HEK293T (cell line): ENCODE measurements at regions not wholly inside any gene's neighbourhood (a gene's known extent, or its start where the extent isn't known, plus 50 kb on each side); places are given as distances from the start of the nearest gene placed in this dataset.

Source experiments
- CTCF ChIA-PET: fragments of 350-600 bp; formaldehyde crosslinking; extraction: SDS; loops from one replicate; lab custom pipeline; 2021; ENCODE audit warnings: antibody characterized with exemption, inconsistent platforms; lab: Yijun Ruan, JAX
- POLR2A ChIA-PET: fragments of 350-600 bp; formaldehyde crosslinking; extraction: SDS; loops from one replicate; lab custom pipeline; 2020; ENCODE audit warnings: antibody characterized with exemption, inconsistent platforms; lab: Yijun Ruan, JAX
- DNase-seq: peaks from one replicate; pipeline ENCODE4 v3.0.0; 2012; ENCODE audit warnings: mixed read lengths; ENCODE audit errors: extremely low spot score
- ARNT ChIP-seq: fragments of 450-650 bp; IDR thresholded peaks from 2 replicates; pipeline ENCODE4 v1.6.1; 2017; ENCODE audit warnings: mild to moderate bottlenecking
- BHLHE40 ChIP-seq: fragments of 450-650 bp; IDR thresholded peaks from 2 replicates; pipeline ENCODE4 v1.6.1; 2016; ENCODE audit warnings: mild to moderate bottlenecking, moderate library complexity, borderline replicate concordance
- CTBP1 ChIP-seq: fragments of 450-650 bp; IDR thresholded peaks from 2 replicates; pipeline ENCODE4 v1.6.1; 2016; ENCODE audit warnings: borderline replicate concordance
- ELF4 ChIP-seq: fragments of 450-650 bp; IDR thresholded peaks from 2 replicates; pipeline ENCODE4 v1.6.1; 2017; ENCODE audit warnings: antibody characterized with exemption
- FOXA1 ChIP-seq: fragments of 450-650 bp; IDR thresholded peaks from 2 replicates; pipeline ENCODE4 v1.6.1; 2016; ENCODE audit warnings: mild to moderate bottlenecking
- FOXK2 ChIP-seq: fragments of 450-650 bp; IDR thresholded peaks from 2 replicates; pipeline ENCODE4 v1.6.1; 2016; ENCODE audit warnings: mild to moderate bottlenecking
- FOXM1 ChIP-seq: fragments of 450-650 bp; IDR thresholded peaks from 2 replicates; pipeline ENCODE4 v1.6.1; 2017; ENCODE audit warnings: mild to moderate bottlenecking, borderline replicate concordance
- HDGF ChIP-seq: fragments of 450-650 bp; IDR thresholded peaks from 2 replicates; pipeline ENCODE4 v1.6.1; 2017; ENCODE audit warnings: antibody characterized with exemption, borderline replicate concordance
- L3MBTL2 ChIP-seq: fragments of 450-650 bp; conservative IDR thresholded peaks from 2 replicates; pipeline ENCODE4 v1.6.1; 2016; ENCODE audit warnings: mild to moderate bottlenecking
- LEF1 ChIP-seq: fragments of 450-650 bp; IDR thresholded peaks from 2 replicates; pipeline ENCODE4 v1.6.1; 2017; ENCODE audit warnings: mild to moderate bottlenecking, borderline replicate concordance
- NFRKB ChIP-seq: fragments of 450-650 bp; IDR thresholded peaks from 2 replicates; pipeline ENCODE4 v1.6.1; 2016; ENCODE audit warnings: mild to moderate bottlenecking, moderate library complexity
- PKNOX1 ChIP-seq: fragments of 450-650 bp; IDR thresholded peaks from 2 replicates; pipeline ENCODE4 v1.6.1; 2016
- SP1 ChIP-seq: fragments of 450-650 bp; IDR thresholded peaks from 2 replicates; pipeline ENCODE4 v1.6.1; 2017
- SUZ12 ChIP-seq: fragments of 450-650 bp; IDR thresholded peaks from 2 replicates; pipeline ENCODE4 v1.6.1; 2016; ENCODE audit warnings: mild to moderate bottlenecking
- TARDBP ChIP-seq: fragments of 450-650 bp; IDR thresholded peaks from 2 replicates; pipeline ENCODE4 v1.6.1; 2016
- ZNF384 ChIP-seq: fragments of 450-650 bp; IDR thresholded peaks from 2 replicates; pipeline ENCODE4 v1.6.1; 2016

- no peak for DNase-seq
Observed at GRCh38 chr2:111667542-111668273, 216.3 kb downstream of the ANAPC1 start.

GRCh38 chr2:111668274-111668616 lies 215.7 kb downstream of the ANAPC1 start:
- ChIA-PET POLR2A (interaction anchor here (1.1 kb wide), 1 partner anchor 11 kb away, joined by 4 read pairs; no protein-coding TSS in a partner anchor), CTCF (interaction anchor here (1.6 kb wide), 1 partner anchor 33 kb away, joined by 4 read pairs; no protein-coding TSS in a partner anchor)
- no peak for DNase-seq
- no peak for TF ChIP-seq SP1
- TF ChIP-seq CTBP1: no peak
- TF ChIP-seq FOXK2: no peak
- TF ChIP-seq ARNT: no peak
- no peak for TF ChIP-seq HDGF
- no peak for TF ChIP-seq LEF1
- no peak for TF ChIP-seq BHLHE40
- TF ChIP-seq ELF4: no peak
- no peak for TF ChIP-seq SUZ12
- no peak for TF ChIP-seq FOXM1
- TF ChIP-seq TARDBP: no peak
- TF ChIP-seq L3MBTL2: no peak
- no peak for TF ChIP-seq PKNOX1
- TF ChIP-seq FOXA1: no peak

More at GRCh38 chr2:111667542-111668273, 216.3 kb downstream of the ANAPC1 start:
- CTCF ChIA-PET: interaction anchor here (1.6 kb wide), 1 partner anchor 33 kb away, joined by 4 read pairs; no protein-coding TSS in a partner anchor
- TF ChIP-seq NFRKB (no peak), SP1 (no peak), HDGF (no peak), FOXA1 (no peak), LEF1 (no peak), ARNT (no peak), SUZ12 (no peak), PKNOX1 (no peak), ELF4 (no peak), FOXK2 (no peak)
- POLR2A ChIA-PET: interaction anchor here (1.1 kb wide), 1 partner anchor 11 kb away, joined by 4 read pairs; no protein-coding TSS in a partner anchor

- CTCF ChIA-PET: interaction anchor here (1.6 kb wide), 1 partner anchor 32 kb away, joined by 4 read pairs; no protein-coding TSS in a partner anchor
- no peak for DNase-seq
- POLR2A ChIA-PET: no interaction called here
- no peak for TF ChIP-seq PKNOX1
- TF ChIP-seq SP1: no peak
- TF ChIP-seq FOXM1: no peak
- no peak for TF ChIP-seq BHLHE40
- TF ChIP-seq CTBP1: no peak
- no peak for TF ChIP-seq FOXA1
- no peak for TF ChIP-seq HDGF
- no peak for TF ChIP-seq NFRKB
- TF ChIP-seq SUZ12: no peak
- no peak for TF ChIP-seq ELF4
Observed at GRCh38 chr2:111668741-111669140, 215.3 kb downstream of the ANAPC1 start.

GRCh38 chr2:111669928-111670695 lies 213.9 kb downstream of the ANAPC1 start:
- ChIA-PET CTCF (no interaction called here), POLR2A (no interaction called here)
- TF ChIP-seq LEF1 (no peak), CTBP1 (no peak), SP1 (no peak), FOXK2 (no peak), PKNOX1 (no peak), ARNT (no peak), TARDBP (no peak), FOXA1 (no peak)
- no peak for DNase-seq

- no peak for DNase-seq
Observed at GRCh38 chr2:111670776-111671175, 213.2 kb downstream of the ANAPC1 start.

More at GRCh38 chr2:111670776-111671175, 213.2 kb downstream of the ANAPC1 start:
- ChIA-PET POLR2A (no interaction called here), CTCF (no interaction called here)
- TF ChIP-seq TARDBP: no peak
- no peak for TF ChIP-seq SP1
- no peak for TF ChIP-seq PKNOX1
- TF ChIP-seq NFRKB: no peak
- TF ChIP-seq CTBP1: no peak
- no peak for TF ChIP-seq FOXA1
- TF ChIP-seq FOXM1: no peak
- TF ChIP-seq ZNF384: no peak
- no peak for TF ChIP-seq ARNT
- TF ChIP-seq ELF4: no peak
- TF ChIP-seq L3MBTL2: no peak
- no peak for TF ChIP-seq LEF1
- TF ChIP-seq BHLHE40: no peak
- TF ChIP-seq FOXK2: no peak
- TF ChIP-seq HDGF: no peak
- TF ChIP-seq SUZ12: no peak
